ENCODE measurements at regions not wholly inside any gene's neighbourhood (a gene's known extent, or its start where the extent isn't known, plus 50 kb on each side); places are given as distances from the start of the nearest gene placed in this dataset.

- no peak overlapping the region for H3K4me3 ChIP-seq
- no peak for DNase-seq
- intact Hi-C loops (cut with DNase I): no loop called here
- H3K27ac ChIP-seq: no peak overlapping the region
- no peaks in the 10 kb centered on the region for H3K36me3 ChIP-seq
- no peaks in the 10 kb centered on the region for H3K4me1 ChIP-seq (ENCODE audit: insufficient read depth)
- TF ChIP-seq POLR2A (IDR thresholded peaks at IDR 0.05) (no peak), CTCF (IDR thresholded peaks at IDR 0.05) (no peak), EP300 (IDR thresholded peaks at IDR 0.05) (no peak)
- 88 to 100% (median 97%) methylated on average over 1 of the region's 1 CpG for WGBS, 3 donors
- H3K9me3 ChIP-seq: no peaks in the 10 kb centered on the region
- no peaks in the 10 kb centered on the region for H3K27me3 ChIP-seq
Measured at GRCh38 chr4:159422626-159423025, 319.7 kb downstream of the RAPGEF2 start.

DNA sequence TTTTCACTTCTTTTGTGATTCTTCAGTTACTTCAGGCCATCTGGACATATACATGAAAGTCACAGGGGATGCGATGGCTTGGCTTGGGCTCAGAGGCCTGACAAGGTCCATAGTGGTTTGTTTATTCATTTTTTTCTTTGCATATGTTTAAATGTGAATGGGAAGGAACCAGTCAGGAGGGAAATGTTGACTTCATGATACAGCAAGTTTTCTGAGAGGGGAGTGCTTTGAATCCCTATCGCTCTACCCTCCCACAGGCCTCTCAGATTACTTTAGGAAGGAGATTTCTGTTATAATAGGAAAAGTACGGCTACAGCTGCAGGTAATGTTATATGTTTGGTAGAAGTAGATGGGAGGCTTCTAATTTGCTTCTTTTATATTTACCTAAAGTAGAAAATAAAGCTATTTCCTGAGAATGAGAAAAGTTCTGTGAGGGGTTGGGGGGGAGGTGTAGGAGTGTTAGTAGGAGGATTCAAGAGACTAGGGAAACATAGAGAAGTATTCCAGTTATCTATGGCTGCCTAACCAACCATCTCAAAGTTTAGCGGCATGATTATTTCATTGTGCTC lies 322.9 kb downstream of the RAPGEF2 start:
- no peak for DNase-seq
- Histone ChIP-seq H3K27me3 (no peaks in the 10 kb centered on the region), H3K36me3 (no peaks in the 10 kb centered on the region), H3K9me3 (no peaks in the 10 kb centered on the region), H3K4me3 (no peak overlapping the region), H3K4me1 (ENCODE audit: insufficient read depth) (no peaks in the 10 kb centered on the region), H3K27ac (no peak overlapping the region)
- intact Hi-C loops (cut with DNase I): no loop called here
- WGBS, 3 donors: 31 to 40% (median 38%) methylated on average over 4 of the region's 4 CpGs
- TF ChIP-seq CTCF (IDR thresholded peaks at IDR 0.05) (no peak), EP300 (IDR thresholded peaks at IDR 0.05) (no peak), POLR2A (IDR thresholded peaks at IDR 0.05) (no peak)

GRCh38 chr4:159428293-159428692 lies 325.4 kb downstream of the RAPGEF2 start:
- no peaks in the 10 kb centered on the region for H3K9me3 ChIP-seq
- H3K36me3 ChIP-seq: no peaks in the 10 kb centered on the region
- TF ChIP-seq EP300 (IDR thresholded peaks at IDR 0.05) (no peak), POLR2A (IDR thresholded peaks at IDR 0.05) (no peak), CTCF (IDR thresholded peaks at IDR 0.05) (no peak)
- H3K27me3 ChIP-seq: no peaks in the 10 kb centered on the region
- H3K4me1 ChIP-seq (ENCODE audit: insufficient read depth): no peaks in the 10 kb centered on the region
- WGBS, 3 donors: 92 to 95% (median 94%) methylated on average over 5 of the region's 5 CpGs
- no peak overlapping the region for H3K4me3 ChIP-seq
- no peak overlapping the region for H3K27ac ChIP-seq
- intact Hi-C loops (cut with DNase I): no loop called here
- no peak for DNase-seq

- H3K4me3 ChIP-seq: no peak overlapping the region
- intact Hi-C loops (cut with DNase I): no loop called here
Measured at GRCh38 chr4:159428975-159429692, 326.3 kb downstream of the RAPGEF2 start.

More at GRCh38 chr4:159428975-159429692, 326.3 kb downstream of the RAPGEF2 start:
- H3K4me1 ChIP-seq (ENCODE audit: insufficient read depth): no peaks in the 10 kb centered on the region
- H3K27ac ChIP-seq: no peak overlapping the region
- no peaks in the 10 kb centered on the region for H3K36me3 ChIP-seq
- no peaks in the 10 kb centered on the region for H3K27me3 ChIP-seq
- H3K9me3 ChIP-seq: no peaks in the 10 kb centered on the region
- DNase-seq: no peak
- WGBS, 3 donors: 11 to 34% (median 17%) methylated on average over 6 of the region's 6 CpGs
- no peak for TF ChIP-seq EP300 (IDR thresholded peaks at IDR 0.05)
- TF ChIP-seq POLR2A (IDR thresholded peaks at IDR 0.05): no peak
- no peak for TF ChIP-seq CTCF (IDR thresholded peaks at IDR 0.05)

Measured in ovary (tissue), 7 donors.